ENCODE measurements at regions not wholly inside any gene's neighbourhood (a gene's known extent, or its start where the extent isn't known, plus 50 kb on each side); places are given as distances from the start of the nearest gene placed in this dataset.
"Not testable (repeated sequence)": the region's sequence is repeated elsewhere in the genome, so short reads cannot be mapped to it uniquely, and the experiment has no call there.

- intact Hi-C loops (cut with DNase I); H3K36me3 ChIP-seq; H3K9me3 ChIP-seq; H3K4me1 ChIP-seq; H3K27me3 ChIP-seq; ATAC-seq; H3K27ac ChIP-seq; H3K4me3 ChIP-seq: not testable (repeated sequence)
- DNase-seq = peak; percentile 10
Measured at GRCh38 chr7:73201264-73201663, 107.4 kb downstream of the NSUN5 start.

GRCh38 chr7:73200518-73201099, 108.0 kb downstream of the NSUN5 start:
- H3K9me3 ChIP-seq; intact Hi-C loops (cut with DNase I); H3K27me3 ChIP-seq; H3K4me3 ChIP-seq; H3K4me1 ChIP-seq; ATAC-seq; DNase-seq; H3K36me3 ChIP-seq; H3K27ac ChIP-seq: not testable (repeated sequence)

- H3K4me3 ChIP-seq; H3K27me3 ChIP-seq; intact Hi-C loops (cut with DNase I); H3K9me3 ChIP-seq; H3K4me1 ChIP-seq; ATAC-seq; H3K36me3 ChIP-seq; H3K27ac ChIP-seq: not testable (repeated sequence)
- peak; percentile 25 for DNase-seq
Measured at GRCh38 chr7:73193991-73194390, 108.2 kb upstream of the SPDYE9 start.

- H3K27ac ChIP-seq; DNase-seq; H3K4me3 ChIP-seq; H3K27me3 ChIP-seq; H3K36me3 ChIP-seq; H3K4me1 ChIP-seq; H3K9me3 ChIP-seq; intact Hi-C loops (cut with DNase I): not testable (repeated sequence)
- ATAC-seq = peak; percentile 94
Measured at GRCh38 chr7:73190483-73191155, 104.8 kb upstream of the SPDYE9 start.

GRCh38 chr7:73188287-73188686, 102.4 kb upstream of the SPDYE9 start:
- DNase-seq; H3K27ac ChIP-seq; H3K27me3 ChIP-seq; intact Hi-C loops (cut with DNase I); H3K36me3 ChIP-seq; H3K9me3 ChIP-seq; H3K4me3 ChIP-seq; ATAC-seq; H3K4me1 ChIP-seq: not testable (repeated sequence)

GRCh38 chr7:73186589-73187309, 100.9 kb upstream of the SPDYE9 start:
- H3K27ac ChIP-seq; H3K36me3 ChIP-seq; H3K27me3 ChIP-seq; ATAC-seq; DNase-seq; H3K4me1 ChIP-seq; H3K9me3 ChIP-seq; intact Hi-C loops (cut with DNase I); H3K4me3 ChIP-seq: not testable (repeated sequence)

GRCh38 chr7:73176813-73177212, 91.0 kb upstream of the SPDYE9 start:
- H3K9me3 ChIP-seq; intact Hi-C loops (cut with DNase I); H3K27me3 ChIP-seq; ATAC-seq; H3K27ac ChIP-seq; DNase-seq; H3K4me1 ChIP-seq; H3K4me3 ChIP-seq; H3K36me3 ChIP-seq: not testable (repeated sequence)

- ATAC-seq; H3K4me3 ChIP-seq; H3K36me3 ChIP-seq; H3K27me3 ChIP-seq; H3K4me1 ChIP-seq; intact Hi-C loops (cut with DNase I); DNase-seq; H3K9me3 ChIP-seq; H3K27ac ChIP-seq: not testable (repeated sequence)
Measured at GRCh38 chr7:73175322-73175721, 89.5 kb upstream of the SPDYE9 start.

GRCh38 chr7:73170902-73171301, 85.1 kb upstream of the SPDYE9 start:
- intact Hi-C loops (cut with DNase I); H3K27me3 ChIP-seq; H3K4me1 ChIP-seq; H3K4me3 ChIP-seq; H3K9me3 ChIP-seq; DNase-seq; H3K36me3 ChIP-seq; H3K27ac ChIP-seq: not testable (repeated sequence)
- peak; percentile 33 for ATAC-seq

- DNase-seq (peak; percentile 36), ATAC-seq (peak; percentile 5)
- H3K9me3 ChIP-seq; H3K27me3 ChIP-seq; H3K4me3 ChIP-seq; intact Hi-C loops (cut with DNase I); H3K4me1 ChIP-seq; H3K27ac ChIP-seq; H3K36me3 ChIP-seq: not testable (repeated sequence)
Measured at GRCh38 chr7:73170415-73170814, 84.6 kb upstream of the SPDYE9 start.

GRCh38 chr7:73166152-73166551, 80.3 kb upstream of the SPDYE9 start:
- ATAC-seq; H3K4me3 ChIP-seq; H3K36me3 ChIP-seq; H3K4me1 ChIP-seq; H3K27me3 ChIP-seq; intact Hi-C loops (cut with DNase I); H3K27ac ChIP-seq; DNase-seq; H3K9me3 ChIP-seq: not testable (repeated sequence)

- intact Hi-C loops (cut with DNase I); H3K9me3 ChIP-seq; H3K27me3 ChIP-seq; H3K36me3 ChIP-seq; ATAC-seq; H3K27ac ChIP-seq; H3K4me1 ChIP-seq; H3K4me3 ChIP-seq; DNase-seq: not testable (repeated sequence)
Measured at GRCh38 chr7:73162680-73163079, 76.8 kb upstream of the SPDYE9 start.

GRCh38 chr7:73161727-73162126, 75.9 kb upstream of the SPDYE9 start:
- ATAC-seq; H3K4me3 ChIP-seq; intact Hi-C loops (cut with DNase I); DNase-seq; H3K9me3 ChIP-seq; H3K4me1 ChIP-seq; H3K27me3 ChIP-seq; H3K36me3 ChIP-seq; H3K27ac ChIP-seq: not testable (repeated sequence)

GRCh38 chr7:73157169-73157661, 71.4 kb upstream of the SPDYE9 start:
- ATAC-seq; H3K4me3 ChIP-seq; DNase-seq; H3K27ac ChIP-seq; H3K4me1 ChIP-seq; H3K36me3 ChIP-seq; H3K27me3 ChIP-seq; intact Hi-C loops (cut with DNase I); H3K9me3 ChIP-seq: not testable (repeated sequence)
